PFSK-1 (cell line): ENCODE measurements at regions not wholly inside any gene's neighbourhood (a gene's known extent, or its start where the extent isn't known, plus 50 kb on each side); places are given as distances from the start of the nearest gene placed in this dataset.

ENCODE experiments used
- FOXP2 ChIP-seq: optimal IDR thresholded peaks from 2 replicates; pipeline ENCODE3; 2011; ENCODE audit warnings: borderline replicate concordance, control low read depth, inconsistent platforms; ENCODE audit not compliant: insufficient read depth; ENCODE audit errors: extremely low read length, extremely low read depth
- POLR2AphosphoS5 ChIP-seq: IDR thresholded peaks from 2 replicates; pipeline ENCODE4 v1.6.1; 2012; ENCODE audit warnings: low read depth, mild to moderate bottlenecking, control low read depth, low read length, moderate library complexity
- REST ChIP-seq, 2 experiments: IDR thresholded peaks; 2 replicates each; pipeline versions ENCODE4 v1.6.1 to v1.8.0; 2011 to 2012; ENCODE audit warnings: low read depth in 2 of 2, low read length in 2 of 2, control low read depth in 1 of 2, inconsistent platforms in 1 of 2, mild to moderate bottlenecking in 1 of 2, moderate library complexity in 1 of 2; ENCODE audit not compliant: insufficient read depth in 1 of 2
- SIN3A ChIP-seq: IDR thresholded peaks from 2 replicates; pipeline ENCODE4 v1.6.1; 2012; ENCODE audit warnings: mild to moderate bottlenecking, low read length, moderate library complexity, borderline replicate concordance; ENCODE audit not compliant: insufficient read depth
- TAF1 ChIP-seq: IDR thresholded peaks from 2 replicates; pipeline ENCODE4 v1.6.1; 2012; ENCODE audit warnings: low read length, control low read depth, borderline replicate concordance; ENCODE audit not compliant: insufficient read depth

GRCh38 chr5:171622010-171622409, 163.6 kb upstream of the SMIM23 start:
- TF ChIP-seq POLR2AphosphoS5 (no peak), SIN3A (no peak), REST (IDR thresholded peaks at IDR 0.05; ENCODE audit: insufficient read depth in 1 of 2, low read depth in 2 of 2, low read length in 2 of 2) (no peak), FOXP2 (no peak), TAF1 (no peak)

- TF ChIP-seq REST (IDR thresholded peaks at IDR 0.05; ENCODE audit: insufficient read depth in 1 of 2, low read depth in 2 of 2, low read length in 2 of 2) (no peak), FOXP2 (no peak), TAF1 (no peak), POLR2AphosphoS5 (no peak), SIN3A (no peak)
These were observed 162.5 kb upstream of the SMIM23 start for GRCh38 chr5:171623107-171623506.

- TF ChIP-seq SIN3A: no peak
- no peak for TF ChIP-seq TAF1
- TF ChIP-seq FOXP2: no peak
- no peak for TF ChIP-seq REST (IDR thresholded peaks at IDR 0.05; ENCODE audit: insufficient read depth in 1 of 2, low read depth in 2 of 2, low read length in 2 of 2)
- no peak for TF ChIP-seq POLR2AphosphoS5
These were observed 162.0 kb upstream of the SMIM23 start for GRCh38 chr5:171623551-171624097.

GRCh38 chr5:171624396-171624795, 161.2 kb upstream of the SMIM23 start:
- TF ChIP-seq POLR2AphosphoS5 (no peak), SIN3A (no peak), FOXP2 (no peak), REST (IDR thresholded peaks at IDR 0.05; ENCODE audit: insufficient read depth in 1 of 2, low read depth in 2 of 2, low read length in 2 of 2) (no peak), TAF1 (no peak)

- TF ChIP-seq SIN3A (no peak), REST (IDR thresholded peaks at IDR 0.05; ENCODE audit: insufficient read depth in 1 of 2, low read depth in 2 of 2, low read length in 2 of 2) (no peak), FOXP2 (no peak), TAF1 (no peak), POLR2AphosphoS5 (no peak)
These were observed 160.0 kb upstream of the SMIM23 start for GRCh38 chr5:171625646-171626045.
